NCI-H128 (cell line): ENCODE measurements at regions not wholly inside any gene's neighbourhood (a gene's known extent, or its start where the extent isn't known, plus 50 kb on each side); places are given as distances from the start of the nearest gene placed in this dataset.
"Not testable (repeated sequence)": the region's sequence is repeated elsewhere in the genome, so short reads cannot be mapped to it uniquely, and the experiment has no call there.

Source experiments
- DNase-seq: peaks from one replicate; lab custom pipeline; 2025; ENCODE audit not compliant: unreplicated experiment; lab: John Stamatoyannopoulos, UW

DNA sequence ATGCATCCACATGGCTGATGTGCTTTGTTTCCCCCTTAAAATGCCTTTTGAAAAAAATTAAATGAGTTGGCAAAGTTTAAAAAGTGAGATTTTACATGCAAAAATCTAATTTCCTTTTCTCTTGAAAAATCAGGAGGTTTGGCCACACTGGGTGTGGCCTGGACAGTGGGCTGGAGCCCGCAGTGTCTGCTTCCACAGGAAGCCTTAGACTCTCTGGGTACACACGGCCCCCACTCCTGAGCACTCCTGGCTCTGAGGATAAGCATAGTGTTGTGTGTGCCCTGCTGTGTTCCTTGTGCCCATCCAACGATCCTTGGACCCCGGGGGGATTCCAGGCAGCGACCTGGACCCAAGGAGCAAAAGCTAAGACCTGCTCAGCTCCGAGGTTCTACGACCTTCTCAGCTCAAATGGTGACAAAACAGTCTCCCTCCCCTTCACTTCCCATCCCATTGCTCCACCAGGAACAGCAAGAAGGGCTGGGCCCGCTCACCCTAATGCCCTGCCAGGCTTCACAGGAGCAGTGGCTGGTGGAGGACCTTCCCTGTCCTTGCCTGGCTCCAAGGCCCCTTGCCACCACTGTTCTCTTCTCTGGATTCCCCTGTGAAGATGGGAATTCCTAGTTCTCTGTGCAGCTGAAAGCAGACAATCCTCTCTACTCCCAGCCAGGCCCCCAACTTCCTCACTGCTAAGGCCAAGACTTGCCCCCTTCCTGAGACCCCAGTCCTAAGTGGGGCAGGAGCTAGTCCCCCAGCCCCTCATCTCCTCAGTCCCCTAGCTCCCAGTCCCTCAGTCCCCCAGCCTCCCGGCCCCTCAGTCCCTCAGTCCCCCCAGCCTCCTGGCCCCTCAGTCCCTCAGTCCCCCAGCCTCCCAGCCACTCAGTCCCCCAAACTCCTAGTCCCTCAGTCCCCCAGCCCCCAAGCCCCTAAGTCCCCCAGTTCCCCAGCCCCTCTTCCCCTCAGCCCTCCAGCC is 395.8 kb downstream of the PTPRU start:
- no peak for DNase-seq

- no peak for DNase-seq
These were observed 395.0 kb downstream of the PTPRU start for GRCh38 chr1:29631361-29631760.

DNA sequence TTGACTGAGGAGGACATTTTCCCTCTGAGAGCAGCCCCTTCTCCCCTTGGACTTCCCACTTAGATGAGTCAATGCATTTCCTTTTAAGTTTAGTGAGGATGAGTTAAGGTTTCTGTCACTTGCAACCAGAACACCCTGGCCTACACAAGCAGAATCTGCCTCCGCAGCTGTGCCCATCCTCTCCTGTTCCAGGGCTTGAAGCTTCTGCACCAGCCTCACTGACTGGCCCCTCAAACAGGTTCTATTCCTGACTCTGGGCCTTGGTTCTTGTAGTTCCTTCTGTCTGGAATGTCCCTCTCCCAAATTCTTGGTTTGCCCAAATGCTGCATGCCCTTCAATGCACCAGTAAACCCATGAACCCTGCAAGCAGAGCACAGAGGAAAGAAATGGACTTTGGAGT is 394.4 kb downstream of the PTPRU start:
- DNase-seq, result no peak

- DNase-seq, result no peak
These were observed 393.6 kb downstream of the PTPRU start for GRCh38 chr1:29629814-29630516.

- no peak for DNase-seq
These were observed 393.1 kb downstream of the PTPRU start for GRCh38 chr1:29629401-29629800.

DNA sequence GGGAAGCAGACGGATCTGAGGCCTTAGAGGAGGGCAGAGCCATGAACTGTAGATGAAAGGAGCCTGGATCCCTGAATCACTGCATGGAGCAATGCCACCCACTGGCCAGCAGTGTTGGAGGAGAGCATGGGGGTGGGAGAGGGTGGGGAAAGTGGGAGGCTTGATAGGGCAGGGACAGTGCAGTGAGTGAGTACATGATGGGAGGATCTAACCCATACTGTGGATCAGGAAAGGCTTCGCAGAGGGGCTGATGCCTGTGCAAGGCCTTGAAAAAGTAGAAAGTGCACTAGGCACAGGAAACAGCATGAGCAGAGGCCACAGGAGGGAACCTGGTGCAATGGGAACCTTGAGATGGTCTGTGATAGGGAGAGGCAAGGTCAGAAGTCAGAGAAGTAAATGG is 391.9 kb downstream of the PTPRU start:
- no peak for DNase-seq

GRCh38 chr1:29626726-29627125 is 390.4 kb downstream of the PTPRU start:
- DNase-seq, result no peak

- no peak for DNase-seq
These were observed 389.7 kb downstream of the PTPRU start for GRCh38 chr1:29626066-29626465.

- no peak for DNase-seq
These were observed 388.7 kb downstream of the PTPRU start for GRCh38 chr1:29625084-29625420.

GRCh38 chr1:29624320-29625083 is 388.2 kb downstream of the PTPRU start:
- no peak for DNase-seq

DNA sequence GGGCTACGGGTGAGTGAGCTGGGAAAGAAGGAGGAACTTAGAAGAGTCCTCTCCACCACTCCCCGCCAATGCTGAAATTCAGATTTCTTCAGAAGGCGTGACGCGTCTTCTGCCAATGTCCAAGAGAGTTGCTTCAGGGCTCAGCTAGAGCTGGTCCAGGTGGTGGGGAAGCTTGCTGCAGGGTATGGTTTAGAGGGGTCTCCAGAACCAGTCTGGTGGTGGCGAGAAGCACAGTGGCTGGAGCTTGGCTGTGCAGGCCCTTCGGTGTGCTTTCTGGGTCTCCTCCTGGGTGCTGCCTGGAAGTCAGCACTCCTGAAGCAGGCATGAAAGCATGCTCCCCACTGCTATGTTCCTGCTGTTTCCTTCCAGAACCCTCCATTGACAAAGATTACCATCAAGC is 387.2 kb downstream of the PTPRU start:
- DNase-seq, result no peak

GRCh38 chr1:29621826-29622435 is 385.6 kb downstream of the PTPRU start:
- no peak for DNase-seq

GRCh38 chr1:29620631-29621030 is 384.3 kb downstream of the PTPRU start:
- no peak for DNase-seq

GRCh38 chr1:29607236-29607635 is 370.9 kb downstream of the PTPRU start:
- DNase-seq, result no peak

DNA sequence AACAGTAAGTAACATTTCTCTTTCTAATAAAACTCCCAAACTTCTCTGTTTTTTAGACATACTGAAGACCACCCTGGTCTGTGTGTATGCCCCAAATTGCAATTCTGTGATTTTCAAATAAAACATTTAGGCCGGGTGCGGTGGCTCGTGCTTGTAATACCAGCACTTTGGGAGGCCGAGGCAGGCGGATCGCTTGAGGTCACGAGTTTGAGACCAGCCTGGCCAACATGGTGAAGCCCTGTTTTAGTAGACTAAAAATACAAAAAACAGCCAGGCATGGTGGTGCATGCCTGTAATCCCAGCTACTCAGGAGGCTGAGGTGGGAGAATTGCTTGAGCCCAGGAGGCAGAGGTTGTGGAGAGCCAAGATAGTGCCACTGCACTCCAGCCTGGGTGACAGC is 368.5 kb downstream of the PTPRU start:
- not testable (repeated sequence) for DNase-seq

DNA sequence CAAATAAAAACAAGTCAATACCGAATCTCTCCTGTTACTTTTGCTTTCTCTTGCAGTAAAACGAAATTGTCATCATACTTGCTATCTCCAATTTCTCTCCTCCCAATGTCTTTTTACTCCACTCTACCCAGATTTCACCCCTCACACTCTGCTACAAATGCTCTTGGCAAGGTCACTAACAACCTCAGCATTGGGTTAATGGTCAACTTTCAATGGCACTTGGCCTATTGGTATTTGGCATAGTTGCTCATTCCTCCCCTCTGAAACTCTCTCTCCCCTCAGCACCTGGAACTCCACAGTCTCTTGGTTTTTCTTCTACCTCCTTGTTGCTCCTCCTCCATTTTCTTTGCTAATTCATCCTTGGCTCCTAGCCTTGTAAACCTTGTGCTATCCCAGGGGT is 367.3 kb downstream of the PTPRU start:
- DNase-seq, result no peak

DNA sequence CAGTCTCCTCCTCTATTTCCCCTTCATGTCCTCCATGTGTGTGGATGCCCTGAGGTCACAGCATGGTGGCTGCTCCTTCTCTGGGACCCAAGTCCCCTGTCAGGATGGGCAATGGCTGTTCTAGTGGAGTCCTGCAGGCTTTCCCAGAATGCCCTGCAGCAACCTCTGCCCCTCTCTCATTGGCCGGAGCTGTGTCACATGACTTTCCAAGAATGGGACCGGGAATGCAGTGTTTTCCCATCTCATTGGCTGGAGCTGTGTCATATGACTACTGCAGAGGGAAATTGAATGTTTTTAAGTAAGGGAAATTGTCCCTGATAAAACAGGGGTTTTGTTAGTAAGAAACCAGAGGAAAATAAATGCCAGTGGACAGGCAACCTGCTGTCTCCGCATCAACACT is 365.9 kb downstream of the PTPRU start:
- no peak for DNase-seq

- no peak for DNase-seq
These were observed 364.7 kb downstream of the PTPRU start for GRCh38 chr1:29601021-29601420.

- no peak for DNase-seq
These were observed 363.5 kb downstream of the PTPRU start for GRCh38 chr1:29599826-29600225.

DNA sequence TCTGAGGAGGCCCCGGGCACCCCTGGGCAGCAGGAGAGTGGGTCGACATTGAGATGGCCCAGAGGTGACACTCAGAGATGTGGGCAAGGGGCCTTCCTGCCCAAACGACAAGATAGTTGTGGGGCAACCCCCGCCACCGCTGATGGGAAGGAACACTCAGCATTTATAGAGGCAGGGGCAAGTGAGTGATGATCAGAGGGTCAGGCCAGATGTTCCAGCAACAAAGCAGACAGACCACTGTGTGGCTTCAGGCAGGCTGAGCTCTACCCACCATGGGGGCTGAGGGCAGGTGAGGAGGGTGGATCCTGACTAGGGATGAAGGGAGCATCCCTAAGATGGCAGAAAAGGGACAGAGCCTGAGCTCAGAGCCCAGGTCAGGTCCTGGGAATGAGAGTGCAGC is 362.7 kb downstream of the PTPRU start:
- no peak for DNase-seq

DNA sequence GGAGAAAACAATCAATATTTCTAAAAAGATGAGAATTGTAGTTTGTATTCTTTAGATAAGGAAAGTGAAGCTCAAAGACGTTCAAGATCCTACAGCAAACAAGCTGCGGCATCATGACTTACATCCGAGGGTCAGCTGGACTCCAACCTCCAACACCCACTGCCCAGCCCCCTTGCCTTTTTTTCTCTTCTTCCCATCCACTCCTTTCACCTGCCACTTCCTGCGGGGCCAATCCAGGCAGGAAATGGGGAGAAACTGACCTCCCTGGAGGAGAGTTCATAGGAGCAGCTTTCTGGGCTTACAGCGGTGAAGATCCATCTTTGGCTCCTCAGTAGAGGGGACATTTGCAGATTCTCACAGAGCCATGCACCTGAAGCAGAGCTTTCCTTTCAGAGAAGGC is 361.5 kb downstream of the PTPRU start:
- no peak for DNase-seq
